SH-SY5Y (cell line): ENCODE measurements at regions not wholly inside any gene's neighbourhood (a gene's known extent, or its start where the extent isn't known, plus 50 kb on each side); places are given as distances from the start of the nearest gene placed in this dataset.

Experiments
- GATA2 ChIP-seq: IDR thresholded peaks from 2 replicates; pipeline ENCODE4 v1.6.1; 2011; ENCODE audit warnings: mild to moderate bottlenecking, low read depth, low read length
- GATA3 ChIP-seq: IDR thresholded peaks from 2 replicates; pipeline ENCODE4 v1.6.1; 2011; ENCODE audit warnings: low read depth, mild to moderate bottlenecking, low read length, moderate library complexity

GRCh38 chr2:43005245-43005974 is 213.0 kb upstream of the HAAO start:
- no peak for TF ChIP-seq GATA2
- no peak for TF ChIP-seq GATA3
